ENCODE measurements at regions not wholly inside any gene's neighbourhood (a gene's known extent, or its start where the extent isn't known, plus 50 kb on each side); places are given as distances from the start of the nearest gene placed in this dataset.

DNA sequence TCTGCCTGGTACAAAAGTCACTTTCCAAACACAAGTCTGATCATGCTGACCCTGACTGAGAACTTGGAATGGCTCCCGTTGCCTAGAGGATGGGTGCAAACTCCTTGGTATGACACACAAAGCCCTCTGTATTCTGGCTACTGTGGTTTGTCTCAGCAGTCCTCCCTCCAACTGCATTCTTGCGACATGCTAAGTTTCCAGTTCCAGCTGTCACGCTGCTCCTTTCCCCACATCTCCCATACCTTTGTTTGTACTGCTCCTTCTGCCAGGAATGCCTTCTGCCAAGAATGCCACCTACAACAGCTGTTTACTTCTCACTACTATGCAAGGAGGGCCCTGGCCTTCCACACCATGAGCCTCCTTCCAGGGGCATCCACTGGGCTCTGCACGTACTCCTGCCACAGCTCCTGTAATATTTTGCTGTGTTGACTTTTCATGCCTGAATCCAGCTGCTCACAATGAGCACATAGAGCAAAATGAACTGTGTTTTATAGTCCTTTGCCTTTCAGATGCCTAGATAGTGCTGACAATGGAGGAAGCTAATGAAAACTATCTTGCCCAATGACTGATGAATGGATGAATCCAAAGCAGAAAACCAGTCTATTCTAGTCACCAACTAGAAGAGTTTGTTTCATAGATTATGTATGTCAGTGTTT, 543.7 kb downstream of the EFNB2 start:
- no peak for DNase-seq (ENCODE audit: low read depth in 2 of 2)

DNA sequence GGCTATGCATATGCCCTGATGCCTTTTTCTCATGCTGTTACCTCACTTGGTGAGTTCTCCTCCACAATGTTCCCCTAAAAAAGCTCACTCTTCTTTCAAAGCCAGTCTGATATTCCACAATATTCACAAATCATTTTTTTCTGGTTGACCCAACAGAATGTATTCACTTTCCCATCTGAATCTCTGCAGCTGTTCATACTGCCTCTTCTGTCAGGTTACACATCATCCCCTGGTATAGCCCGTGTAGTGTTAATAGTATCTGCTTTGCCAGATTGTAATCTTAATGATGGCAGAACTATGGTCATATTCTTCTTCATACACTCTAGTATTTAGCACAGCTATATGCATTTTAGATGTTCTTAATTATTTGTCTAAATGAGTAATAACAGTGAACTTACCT, 544.3 kb downstream of the EFNB2 start:
- no peak for DNase-seq (ENCODE audit: low read depth in 2 of 2)

DNA sequence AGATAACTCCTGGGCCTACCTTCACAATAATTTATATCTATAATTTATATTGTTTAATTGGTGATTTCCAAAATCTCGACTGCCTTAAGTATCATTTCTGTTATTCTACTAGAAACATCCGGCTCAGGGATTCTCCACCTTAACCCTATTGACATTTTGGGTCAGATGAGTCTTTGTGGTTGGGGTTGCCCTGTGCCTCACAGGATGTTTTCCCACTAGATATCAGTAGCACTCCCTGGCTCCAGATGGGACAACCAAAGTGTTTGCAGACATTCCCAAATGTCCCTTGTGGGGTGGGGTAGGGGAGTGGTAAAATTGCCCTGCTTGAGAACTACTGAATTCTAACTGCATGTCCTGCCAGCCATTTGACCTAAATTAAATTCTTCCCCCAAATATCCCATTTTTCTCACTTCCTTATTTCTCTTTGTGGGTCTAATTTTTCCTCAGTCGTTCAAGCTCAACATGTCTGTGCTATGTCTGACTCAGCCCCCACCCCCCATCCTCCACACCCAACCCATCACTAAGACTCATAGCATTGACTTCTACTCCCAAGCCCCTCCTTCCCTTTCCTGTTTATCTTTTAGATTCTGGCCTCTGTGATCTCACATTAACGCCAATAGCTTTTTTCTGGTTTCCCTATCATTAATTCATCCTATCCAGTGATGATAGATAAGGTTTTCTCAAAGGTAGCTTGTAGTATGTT, 545.1 kb downstream of the EFNB2 start:
- DNase-seq (ENCODE audit: low read depth in 2 of 2): peak in 1 of 2 donors; percentile 55

DNA sequence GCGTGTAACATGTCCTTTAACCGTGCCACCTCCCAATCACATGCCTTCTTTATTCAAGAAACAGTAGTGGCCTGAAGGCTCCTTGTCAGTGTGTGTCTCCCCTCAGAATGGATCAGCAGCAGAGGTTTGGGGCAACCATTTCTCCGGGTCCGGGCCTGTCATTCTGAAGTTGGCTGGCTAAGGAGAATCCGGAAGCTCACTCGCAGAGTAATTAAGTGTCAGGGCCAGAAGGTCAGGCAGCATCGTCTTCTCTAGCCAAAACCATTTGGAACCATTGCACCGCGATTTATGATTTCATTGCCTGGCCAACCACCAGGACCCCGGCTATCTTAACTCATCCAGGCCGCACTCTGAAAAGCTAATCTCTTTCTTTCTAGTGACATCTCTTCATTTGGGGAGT, 550.8 kb downstream of the EFNB2 start:
- DNase-seq (ENCODE audit: low read depth in 2 of 2): no peak

DNA sequence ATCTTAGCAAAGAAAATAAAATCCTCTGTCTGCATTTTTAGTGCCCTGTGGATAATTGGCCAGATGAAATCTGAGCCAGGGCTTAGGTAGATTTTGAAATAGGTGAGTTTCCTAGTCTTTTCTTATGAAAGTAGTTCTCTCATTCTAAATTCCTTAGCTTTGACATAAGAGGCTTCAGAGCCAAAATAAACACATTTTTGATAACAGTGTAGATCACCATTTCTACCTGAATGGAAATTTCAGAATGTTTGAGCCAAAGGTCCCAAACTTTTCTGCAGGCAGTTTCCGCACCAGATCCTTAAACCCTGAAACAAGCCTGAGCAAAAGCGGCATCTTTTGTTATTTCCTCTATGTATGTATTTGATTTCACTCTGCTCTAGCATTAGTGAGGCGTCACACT, 551.2 kb downstream of the EFNB2 start:
- DNase-seq (ENCODE audit: low read depth in 2 of 2): no peak

DNA sequence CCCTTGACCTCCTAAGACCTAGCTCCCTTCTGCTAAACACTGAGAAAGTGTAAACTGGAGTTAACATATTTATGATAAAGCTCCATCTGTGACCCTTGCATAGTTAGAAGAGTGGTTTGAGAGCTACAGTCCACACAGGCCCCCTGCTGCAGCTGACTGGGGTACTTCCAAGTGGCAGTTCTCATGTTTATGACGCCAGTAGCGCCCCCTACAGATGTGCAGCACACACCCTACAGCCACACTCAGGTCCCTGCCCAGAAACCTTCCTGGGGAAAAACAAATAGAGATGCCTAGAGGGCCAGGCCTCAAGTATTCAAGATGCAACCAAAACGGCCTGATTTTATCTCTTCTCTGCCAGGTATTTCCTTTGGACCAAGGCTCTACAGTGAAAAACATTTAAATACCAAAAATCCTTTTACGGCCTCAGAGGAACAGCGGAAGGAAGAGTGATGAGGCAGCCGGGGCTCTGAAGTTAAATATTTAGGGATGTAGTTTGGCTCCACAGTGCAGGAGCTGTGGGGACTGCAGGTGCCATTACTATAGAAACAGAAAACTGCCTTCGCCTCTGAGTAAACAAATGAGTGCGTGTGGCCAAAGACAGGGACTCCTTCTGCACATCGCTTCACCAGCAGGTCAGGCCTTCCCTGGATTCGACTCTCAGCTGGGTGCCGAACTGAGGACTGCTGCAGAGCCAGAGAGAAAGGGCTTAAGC, 553.1 kb downstream of the EFNB2 start:
- DNase-seq (ENCODE audit: low read depth in 2 of 2): no peak

DNA sequence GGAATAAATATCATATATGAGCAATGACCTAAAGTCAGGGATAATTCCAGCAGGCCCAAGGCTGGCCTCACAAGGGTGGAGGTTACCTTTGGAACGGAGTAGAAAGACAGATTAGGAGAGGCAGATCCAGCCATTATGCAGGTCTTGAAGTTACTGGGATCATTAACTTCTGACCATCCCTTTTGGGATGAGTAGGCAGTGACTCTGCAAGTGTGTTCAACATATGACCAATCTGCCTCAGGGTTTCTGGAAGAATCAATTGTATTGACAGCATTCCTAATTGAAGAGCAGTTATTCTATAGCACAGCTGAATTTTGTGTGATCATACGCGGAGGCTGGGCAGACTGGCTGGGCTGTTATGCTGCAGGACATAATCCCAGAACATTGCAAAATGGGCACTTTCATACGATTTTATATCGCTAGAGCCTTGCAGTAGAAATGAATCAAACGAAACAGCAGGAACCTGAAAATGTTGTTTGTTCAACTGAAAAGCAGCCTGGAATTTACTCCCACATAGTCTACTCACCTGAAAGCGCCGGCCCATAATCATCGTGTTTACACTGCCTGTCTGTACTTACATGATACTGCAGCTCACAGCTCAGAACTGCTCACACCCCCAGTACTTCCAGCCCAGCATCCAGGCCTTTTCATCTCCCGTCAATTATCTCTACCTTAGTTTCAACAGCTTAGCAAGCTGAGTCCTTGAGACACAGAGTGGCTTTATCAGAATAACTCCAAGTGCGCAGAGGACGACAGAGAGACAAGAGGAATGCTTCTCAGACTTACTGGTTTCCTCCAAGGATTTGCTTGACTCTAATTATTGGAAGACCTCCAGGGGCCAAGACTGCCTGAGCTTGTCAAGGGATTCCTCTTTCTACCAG, 556.1 kb downstream of the EFNB2 start:
- DNase-seq (ENCODE audit: low read depth in 2 of 2): no peak

DNA sequence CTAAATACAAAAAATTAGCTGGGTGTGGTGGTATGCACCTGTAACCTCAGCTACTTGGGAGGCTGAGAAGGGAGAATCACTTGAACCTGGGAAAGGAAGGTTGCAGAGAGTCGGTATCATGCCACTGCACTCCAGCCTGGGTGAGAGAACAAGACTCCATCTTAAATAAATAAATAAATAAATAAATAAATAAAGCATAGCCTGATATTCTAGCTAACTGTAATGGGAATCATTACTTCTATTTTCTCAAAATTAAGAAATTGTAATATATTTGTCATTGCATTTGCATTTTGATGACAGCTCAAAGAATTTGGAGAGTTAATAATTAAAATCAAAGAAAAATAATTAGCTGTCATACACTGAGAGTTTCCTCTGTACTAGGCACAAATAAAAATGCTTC, 561.1 kb downstream of the EFNB2 start:
- DNase-seq (ENCODE audit: low read depth in 2 of 2): no peak

DNA sequence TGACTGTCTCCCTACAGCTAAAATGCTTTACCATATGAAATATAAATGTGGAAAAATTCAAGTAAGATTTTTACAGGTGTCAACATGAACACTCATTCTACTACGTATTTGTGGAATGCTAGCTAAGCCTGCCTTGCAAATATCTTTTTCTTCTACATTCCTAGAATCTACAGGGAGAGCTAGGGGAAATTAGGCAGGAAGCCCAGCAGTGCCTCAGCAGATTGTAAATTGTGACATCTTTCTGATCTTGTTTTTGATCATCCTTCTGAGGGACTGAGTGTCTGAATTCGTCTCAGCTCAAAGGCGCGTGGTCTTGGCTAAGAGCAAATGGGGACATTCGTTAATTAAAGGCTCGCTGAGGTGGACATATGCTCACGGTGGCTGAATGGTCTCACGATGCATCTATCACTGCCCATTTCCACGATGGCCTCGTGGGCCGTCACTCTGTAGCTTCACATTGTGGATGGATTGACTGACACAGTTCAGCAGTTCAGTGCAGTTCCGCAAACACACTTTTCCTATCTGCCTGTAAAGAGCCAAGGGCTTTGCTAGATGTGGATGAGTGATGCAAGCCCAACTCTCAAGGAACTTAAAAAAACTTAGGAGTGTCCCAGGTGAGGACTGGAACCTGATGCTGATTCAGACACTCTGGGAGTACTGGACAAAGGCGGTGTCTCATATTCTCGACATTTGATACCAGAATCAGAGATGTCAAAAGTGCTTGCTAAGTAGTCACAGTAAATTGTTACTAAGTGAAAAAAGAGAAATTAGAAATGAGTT, 562.5 kb downstream of the EFNB2 start:
- DNase-seq (ENCODE audit: low read depth in 2 of 2): no peak

DNA sequence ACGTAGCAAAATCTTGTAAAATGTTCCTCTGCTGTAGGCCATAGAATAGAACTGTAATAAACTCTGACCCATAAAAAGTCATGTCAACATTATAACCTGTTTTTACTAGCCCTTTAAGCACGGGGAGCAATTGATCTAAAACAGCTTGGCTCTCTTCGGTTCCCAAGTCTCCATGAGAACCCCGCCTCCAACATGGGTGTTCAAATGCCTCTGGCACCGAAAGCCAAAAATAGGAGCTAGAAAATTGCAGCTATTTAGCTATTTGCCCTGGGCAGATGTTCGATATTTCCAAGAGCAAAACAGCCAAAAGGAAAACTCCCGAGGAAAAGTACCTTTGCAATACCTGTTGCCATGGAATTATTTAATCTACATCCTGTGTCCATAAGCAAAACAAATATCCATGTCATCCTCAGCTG, 563.1 kb downstream of the EFNB2 start:
- no peak for DNase-seq (ENCODE audit: low read depth in 2 of 2)

DNA sequence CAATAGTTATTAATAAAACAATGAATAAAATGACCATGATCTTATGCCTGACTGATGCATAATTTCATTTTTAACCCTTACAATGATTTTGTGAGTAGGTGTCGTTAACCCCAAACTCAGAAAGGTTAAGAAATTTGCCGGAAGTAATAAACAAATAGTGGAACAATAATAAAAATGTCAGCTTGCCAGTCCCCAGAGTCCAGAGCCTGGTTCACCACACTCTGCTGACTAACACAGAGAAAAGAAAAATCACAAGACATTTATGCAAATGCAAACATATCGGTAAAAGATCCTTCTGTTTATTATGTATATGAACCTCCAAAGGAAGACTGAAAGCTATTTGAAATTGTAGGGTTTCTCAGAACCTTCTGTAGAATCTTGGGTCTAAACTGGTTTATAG, 563.7 kb downstream of the EFNB2 start:
- DNase-seq (ENCODE audit: low read depth in 2 of 2): no peak

DNA sequence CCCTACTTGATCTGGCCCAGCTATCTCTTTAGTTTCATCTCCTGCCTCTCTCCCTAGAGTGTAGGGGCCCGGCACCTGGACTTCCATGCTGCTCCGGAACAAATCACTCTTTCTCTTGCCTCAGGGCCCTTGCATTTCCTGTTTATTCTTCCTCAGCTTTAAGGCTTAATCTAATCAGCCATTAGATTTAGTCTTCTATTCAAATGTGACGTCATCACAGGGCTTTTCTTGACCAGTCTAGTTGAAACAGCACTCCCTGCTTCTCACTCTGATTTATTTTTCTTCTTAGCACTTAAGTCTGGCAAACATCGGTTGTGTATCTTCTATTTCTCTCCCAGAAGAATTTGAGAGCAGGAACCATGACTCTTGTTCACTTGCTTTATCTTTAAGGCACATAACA, 564.1 kb downstream of the EFNB2 start:
- DNase-seq (ENCODE audit: low read depth in 2 of 2): no peak

DNA sequence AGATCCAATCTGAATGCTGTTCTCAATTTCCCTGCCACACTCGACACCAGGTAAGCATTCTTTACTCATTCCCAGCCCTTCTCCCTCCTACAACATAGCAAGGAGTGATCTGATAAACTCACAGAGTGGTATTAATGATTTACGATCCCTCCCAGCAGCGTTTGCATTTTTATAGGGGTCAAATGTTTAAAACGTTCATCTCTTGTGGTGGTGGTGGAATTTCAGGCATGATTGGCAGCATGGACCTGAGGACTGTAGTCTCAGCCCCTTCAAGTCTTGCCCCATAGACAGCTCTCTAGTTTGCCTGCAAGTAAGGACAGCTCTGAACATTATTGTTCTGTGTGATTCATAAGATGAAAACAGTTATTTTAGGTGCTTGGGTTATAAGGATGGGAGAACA, 565.7 kb downstream of the EFNB2 start:
- DNase-seq (ENCODE audit: low read depth in 2 of 2): no peak

DNA sequence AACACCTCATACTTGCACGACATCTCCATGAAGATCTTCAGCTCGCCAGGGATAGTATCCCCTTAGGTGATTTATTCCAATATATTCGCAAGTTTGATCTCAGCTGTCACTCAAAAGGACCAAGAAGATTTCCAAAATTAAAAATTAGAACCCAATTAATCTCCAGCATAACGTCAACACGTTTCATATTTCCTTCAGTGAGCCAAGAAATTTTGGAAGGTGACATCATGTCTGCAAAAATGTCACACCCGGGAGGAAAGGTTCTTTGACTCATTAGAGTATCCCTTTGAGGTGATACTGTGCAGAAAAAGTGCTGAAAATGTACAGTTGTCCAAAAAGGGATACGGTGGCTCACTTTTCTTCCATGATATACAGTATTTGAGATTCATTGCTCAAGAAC, 569.6 kb downstream of the EFNB2 start:
- DNase-seq (ENCODE audit: low read depth in 2 of 2): no peak

DNA sequence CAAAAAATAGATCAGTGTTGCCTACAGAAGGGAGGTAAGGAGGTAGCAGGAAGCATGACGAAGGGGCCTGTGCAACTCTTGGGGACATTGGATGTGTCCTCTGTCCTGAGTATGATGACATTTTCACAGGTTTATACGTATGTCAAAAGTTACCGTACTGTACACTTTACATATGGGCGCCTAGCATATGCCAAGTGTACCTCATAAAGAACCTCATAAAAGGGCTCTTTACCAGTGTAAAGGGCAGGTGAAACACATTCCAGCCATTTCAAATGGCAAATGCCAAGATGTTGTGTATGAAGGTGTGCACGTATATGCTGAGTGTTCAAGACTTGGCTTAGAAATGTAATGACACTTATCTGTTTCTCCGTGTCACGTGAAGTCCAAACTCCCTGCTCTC, 573.4 kb downstream of the EFNB2 start:
- no peak for DNase-seq (ENCODE audit: low read depth in 2 of 2)

DNA sequence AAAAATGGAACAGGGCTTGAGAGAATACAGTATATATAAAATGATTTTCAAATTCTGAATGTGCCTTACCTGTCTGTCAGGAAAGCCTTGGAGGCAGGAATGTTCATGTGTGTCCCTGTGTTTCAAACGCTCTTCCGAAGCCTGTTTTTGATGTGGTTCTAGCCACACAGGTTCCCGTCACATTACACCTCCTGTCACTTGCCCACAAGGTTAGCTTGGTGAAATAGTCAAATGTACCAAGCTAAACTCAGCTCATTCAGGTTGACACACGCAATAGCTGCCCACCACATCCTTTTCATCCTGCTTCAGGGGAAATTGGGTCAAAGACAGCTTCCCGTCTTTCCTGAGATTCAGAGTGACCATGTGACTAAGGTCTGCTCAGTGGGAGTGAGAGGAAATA, 574.0 kb downstream of the EFNB2 start:
- DNase-seq (ENCODE audit: low read depth in 2 of 2): peak; percentile 24 to 57

DNA sequence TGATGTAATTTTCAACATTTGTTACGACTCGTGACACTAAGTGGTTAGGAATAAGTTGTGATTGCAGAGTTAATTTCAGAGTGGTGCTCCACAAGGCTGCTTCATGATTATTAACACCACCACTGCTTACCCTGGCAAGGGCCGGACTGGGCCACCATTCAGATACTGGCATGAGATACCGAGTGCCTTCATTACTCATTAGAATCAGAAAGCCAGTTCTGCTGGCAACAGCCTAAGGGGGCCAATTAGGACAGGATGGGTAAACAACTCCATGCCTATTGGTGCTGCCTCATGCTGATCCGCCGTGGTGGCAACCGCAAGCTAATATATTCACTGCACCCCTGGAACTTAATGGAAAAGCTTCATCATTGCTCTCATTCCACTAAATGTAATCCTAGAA, 575.1 kb downstream of the EFNB2 start:
- no peak for DNase-seq (ENCODE audit: low read depth in 2 of 2)

DNA sequence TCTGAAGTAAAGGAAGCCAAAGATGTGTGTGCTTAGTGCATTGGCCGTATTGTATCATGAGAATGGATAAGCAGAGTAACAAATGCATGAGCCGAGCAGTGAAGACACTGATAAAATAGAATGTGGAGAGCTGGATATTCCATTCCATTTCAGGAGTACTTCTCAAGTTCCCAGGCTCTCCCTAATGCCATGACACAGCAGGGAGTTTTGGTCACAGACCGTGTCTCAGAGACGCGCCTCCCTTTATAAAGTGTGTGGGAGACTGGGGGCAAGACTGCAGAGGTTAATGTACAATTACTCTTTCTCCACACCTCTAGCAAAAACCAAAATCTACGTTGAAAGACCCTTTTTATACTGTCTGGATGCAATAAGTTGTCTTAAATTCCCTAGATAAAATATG, 575.6 kb downstream of the EFNB2 start:
- no peak for DNase-seq (ENCODE audit: low read depth in 2 of 2)

DNA sequence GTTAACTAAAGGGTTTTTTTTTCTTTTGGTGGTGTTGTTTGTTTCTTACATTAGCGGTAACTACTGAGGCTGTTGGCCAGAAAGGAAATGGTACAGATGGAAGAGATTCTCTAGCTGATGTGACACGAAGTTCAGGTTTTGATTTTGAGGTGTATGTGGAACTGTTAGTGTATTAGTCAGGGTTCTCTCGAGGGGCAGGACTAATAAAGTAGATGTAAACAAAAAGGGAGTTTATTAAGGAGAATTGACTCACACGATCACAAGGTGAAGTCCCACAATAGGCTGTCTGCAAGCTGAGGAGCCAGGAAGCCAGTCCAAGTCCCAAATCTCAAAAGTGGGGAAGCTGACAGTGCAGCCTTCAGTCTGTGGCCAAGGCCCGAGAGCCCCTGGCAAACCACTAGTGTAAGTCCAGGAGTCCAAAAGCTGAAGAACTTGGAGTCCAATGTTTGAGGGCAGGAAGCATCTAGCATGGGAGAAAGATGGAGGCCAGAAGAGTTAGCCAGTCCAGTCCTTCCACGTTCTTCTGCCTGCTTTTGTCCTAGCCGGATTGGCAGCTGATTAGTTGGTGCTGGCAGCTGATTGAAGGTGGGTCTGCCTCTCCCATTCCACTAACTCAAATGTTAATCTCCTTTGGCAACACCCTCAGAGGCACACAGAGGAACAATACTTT, 577.6 kb downstream of the EFNB2 start:
- no peak for DNase-seq (ENCODE audit: low read depth in 2 of 2)

DNA sequence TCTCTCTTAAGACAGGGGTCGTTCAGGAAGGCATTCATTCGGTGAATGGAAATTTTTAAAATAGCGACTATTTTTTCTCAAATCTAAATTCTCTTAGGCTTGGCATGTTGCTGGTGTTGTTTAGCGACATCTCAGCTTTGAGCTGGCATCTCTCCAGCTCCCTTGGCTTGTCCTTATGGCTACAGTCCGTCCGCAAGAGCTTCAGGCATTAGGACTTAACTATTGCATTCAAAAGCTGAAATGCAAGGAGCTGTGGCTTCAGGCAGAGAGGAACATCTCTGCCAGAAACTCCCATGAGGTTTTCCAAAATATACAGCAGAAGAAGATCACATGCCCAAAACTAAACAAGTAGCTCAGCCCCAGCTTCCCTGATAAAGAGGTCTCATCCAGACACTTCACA, 578.5 kb downstream of the EFNB2 start:
- DNase-seq (ENCODE audit: low read depth in 2 of 2): no peak

DNA sequence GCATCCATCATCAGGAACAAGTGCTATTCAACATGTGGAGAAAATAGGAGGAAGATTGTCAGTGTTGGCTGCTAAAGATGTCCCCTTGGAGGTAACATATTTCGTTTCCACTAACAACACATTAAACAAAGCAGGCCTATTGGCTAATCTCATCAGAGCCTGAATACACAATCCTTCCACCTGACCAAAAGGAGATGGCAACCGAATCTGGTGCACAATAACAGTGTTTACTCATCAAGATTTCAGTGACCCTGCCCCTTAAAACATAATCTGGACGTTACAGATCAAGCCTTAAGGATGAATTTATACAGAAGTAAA, 582.5 kb downstream of the EFNB2 start:
- no peak for DNase-seq (ENCODE audit: low read depth in 2 of 2)
